HL-60 (cell line): ENCODE measurements at regions not wholly inside any gene's neighbourhood (a gene's known extent, or its start where the extent isn't known, plus 50 kb on each side); places are given as distances from the start of the nearest gene placed in this dataset.

ENCODE experiments used
- DNase-seq, 2 experiments: peaks; one replicate each; pipeline ENCODE4 v3.0.0-alpha.2; 2010 to 2020; ENCODE audit warnings: low read depth in 1 of 2, low spot score in 1 of 2
- H3K27ac ChIP-seq: fragments of 250-450 bp; sonication (Bioruptor Pico); replicated peaks from 2 replicates; pipeline ENCODE4 v1.5.1; 2020; ENCODE audit warnings: mild to moderate bottlenecking, moderate library complexity
- H3K27me3 ChIP-seq: fragments of 250-450 bp; sonication (Bioruptor Pico); 2 replicates; pipeline ENCODE4 v1.5.1; 2021; ENCODE audit warnings: mild to moderate bottlenecking, moderate library complexity; ENCODE audit not compliant: insufficient read depth, poor library complexity, severe bottlenecking
- H3K4me3 ChIP-seq: replicated peaks from 2 replicates; pipeline ENCODE4 v1.5.1; 2011; ENCODE audit warnings: mild to moderate bottlenecking, control low read depth, low read length; ENCODE audit not compliant: insufficient read depth
- GABPA ChIP-seq: IDR thresholded peaks from 2 replicates; pipeline ENCODE4 v1.6.1; 2012; ENCODE audit warnings: low read depth
- POLR2AphosphoS5 ChIP-seq: IDR thresholded peaks from 2 replicates; pipeline ENCODE4 v1.6.1; 2012; ENCODE audit warnings: low read depth
- REST ChIP-seq: IDR thresholded peaks from 2 replicates; pipeline ENCODE4 v1.6.1; 2012; ENCODE audit warnings: low read depth; ENCODE audit not compliant: insufficient replicate concordance
- SPI1 ChIP-seq: IDR thresholded peaks from 2 replicates; pipeline ENCODE4 v1.6.1; 2012; ENCODE audit warnings: low read depth, mild to moderate bottlenecking, borderline replicate concordance
- TF ChIP-seq, protein P1 (sequence below): IDR thresholded peaks from one replicate; pipeline ENCODE4 v1.5.1; 2011; ENCODE audit warnings: low read length, control low read depth, inconsistent platforms; ENCODE audit not compliant: insufficient read depth

DNA sequence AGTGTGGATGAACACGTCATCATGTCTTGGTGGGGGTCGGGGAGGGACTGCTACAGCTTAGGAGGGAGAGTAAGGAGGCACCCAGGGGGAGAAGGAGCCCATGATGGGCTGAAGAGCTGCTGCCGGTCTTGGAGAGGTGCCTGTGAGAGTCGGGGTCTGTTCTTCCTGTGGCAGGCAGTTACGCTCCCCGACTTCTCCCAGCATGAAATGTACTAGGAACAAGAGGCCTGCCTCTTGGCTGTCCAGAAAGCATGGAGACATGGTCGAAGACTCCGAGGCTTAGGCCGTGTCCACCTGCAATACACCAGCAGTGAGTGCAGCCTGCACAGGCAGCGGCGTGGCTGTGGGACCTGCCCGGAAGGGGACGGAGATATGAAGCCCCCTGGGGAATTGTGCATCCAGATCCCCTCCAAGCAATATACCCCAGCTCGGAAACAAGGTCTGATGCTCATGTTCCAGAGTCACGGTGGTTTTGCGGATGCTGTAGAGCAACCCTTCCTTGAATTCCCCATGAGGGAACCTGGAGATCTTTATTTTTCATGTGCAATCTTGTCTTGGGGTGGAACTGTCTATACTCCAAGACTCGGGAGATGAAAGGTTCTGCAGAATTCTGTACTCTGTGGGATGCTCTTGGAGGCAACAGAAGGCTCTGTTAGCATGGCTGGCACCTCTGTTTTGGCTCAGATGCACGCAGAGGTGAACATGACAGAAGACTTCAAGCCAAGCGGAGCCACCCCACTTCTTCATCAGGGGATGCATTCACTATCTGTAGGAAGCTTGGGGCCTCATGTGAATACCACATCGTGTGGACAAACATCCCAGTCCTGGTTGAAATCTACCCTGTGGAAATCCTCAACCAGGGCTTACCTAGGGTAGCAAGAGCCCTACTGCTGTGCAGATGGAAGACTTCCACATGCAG is 374.9 kb upstream of the IRX4 start:
- TF ChIP-seq SPI1 = no peak
- no peak for TF ChIP-seq REST
- no peak for TF ChIP-seq POLR2AphosphoS5
- TF ChIP-seq, protein P1, sequence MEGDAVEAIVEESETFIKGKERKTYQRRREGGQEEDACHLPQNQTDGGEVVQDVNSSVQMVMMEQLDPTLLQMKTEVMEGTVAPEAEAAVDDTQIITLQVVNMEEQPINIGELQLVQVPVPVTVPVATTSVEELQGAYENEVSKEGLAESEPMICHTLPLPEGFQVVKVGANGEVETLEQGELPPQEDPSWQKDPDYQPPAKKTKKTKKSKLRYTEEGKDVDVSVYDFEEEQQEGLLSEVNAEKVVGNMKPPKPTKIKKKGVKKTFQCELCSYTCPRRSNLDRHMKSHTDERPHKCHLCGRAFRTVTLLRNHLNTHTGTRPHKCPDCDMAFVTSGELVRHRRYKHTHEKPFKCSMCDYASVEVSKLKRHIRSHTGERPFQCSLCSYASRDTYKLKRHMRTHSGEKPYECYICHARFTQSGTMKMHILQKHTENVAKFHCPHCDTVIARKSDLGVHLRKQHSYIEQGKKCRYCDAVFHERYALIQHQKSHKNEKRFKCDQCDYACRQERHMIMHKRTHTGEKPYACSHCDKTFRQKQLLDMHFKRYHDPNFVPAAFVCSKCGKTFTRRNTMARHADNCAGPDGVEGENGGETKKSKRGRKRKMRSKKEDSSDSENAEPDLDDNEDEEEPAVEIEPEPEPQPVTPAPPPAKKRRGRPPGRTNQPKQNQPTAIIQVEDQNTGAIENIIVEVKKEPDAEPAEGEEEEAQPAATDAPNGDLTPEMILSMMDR = no peak
- TF ChIP-seq GABPA = no peak
- Histone ChIP-seq H3K4me3 (no peak overlapping the region), H3K27me3 (no peaks in the 10 kb centered on the region), H3K27ac (no peak overlapping the region)
- DNase-seq = no peak

- TF ChIP-seq REST (no peak), POLR2AphosphoS5 (no peak), GABPA (no peak)
- TF ChIP-seq, protein P1 = no peak
- Histone ChIP-seq H3K4me3 (no peak overlapping the region), H3K27me3 (no peaks in the 10 kb centered on the region), H3K27ac (no peak overlapping the region)
- no peak for DNase-seq
Measured at GRCh38 chr5:2256691-2257280, 374.1 kb upstream of the IRX4 start.

GRCh38 chr5:2255915-2256690 is 373.4 kb upstream of the IRX4 start:
- H3K27me3 ChIP-seq = no peaks in the 10 kb centered on the region
- H3K4me3 ChIP-seq = no peak overlapping the region
- no peak for TF ChIP-seq SPI1
- TF ChIP-seq REST = no peak
- no peak for TF ChIP-seq GABPA
- no peak for TF ChIP-seq POLR2AphosphoS5
- TF ChIP-seq, protein P1 = no peak
- DNase-seq = no peak
- H3K27ac ChIP-seq = no peak overlapping the region
